Endothelial cell of umbilical vein (primary cell): ENCODE measurements at regions not wholly inside any gene's neighbourhood (a gene's known extent, or its start where the extent isn't known, plus 50 kb on each side); places are given as distances from the start of the nearest gene placed in this dataset.

ENCODE experiments used
- EZH2 ChIP-seq: IDR thresholded peaks from 2 replicates; pipeline ENCODE4 v1.6.1; 2012; ENCODE audit warnings: borderline replicate concordance, low read depth, mild to moderate bottlenecking, moderate library complexity, low read length, inconsistent platforms; ENCODE audit not compliant: severe bottlenecking
- GATA2 ChIP-seq: IDR thresholded peaks from 2 replicates; pipeline ENCODE4 v1.7.0; 2011; ENCODE audit warnings: low read depth, mild to moderate bottlenecking, moderate library complexity, mixed read lengths, low read length; ENCODE audit not compliant: insufficient read length, insufficient read depth

DNA sequence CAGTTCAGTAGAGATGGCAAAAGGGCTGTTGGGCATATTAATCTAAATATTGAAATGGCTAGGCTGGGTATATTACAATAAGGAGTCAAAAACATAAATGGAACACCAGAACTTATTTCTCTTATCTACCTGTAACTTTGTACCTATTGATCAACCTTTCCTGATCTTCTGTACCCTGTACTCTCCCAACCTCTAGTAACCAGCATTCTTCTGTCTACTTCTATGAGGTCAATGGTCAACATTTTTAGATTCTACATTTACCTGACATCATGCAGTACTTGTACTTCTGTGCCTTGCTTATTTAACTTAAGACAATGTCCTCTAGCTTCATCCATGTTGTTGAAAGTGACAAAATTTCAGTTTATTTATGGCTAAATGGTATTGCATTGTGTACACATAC is 467.3 kb downstream of the TAF11L14 start:
- no peak for TF ChIP-seq EZH2
- TF ChIP-seq GATA2 = no peak
